A549 (cell line): ENCODE measurements at regions not wholly inside any gene's neighbourhood (a gene's known extent, or its start where the extent isn't known, plus 50 kb on each side); places are given as distances from the start of the nearest gene placed in this dataset.

Experiments used
- CTCF ChIP-seq: fragments of >200 bp; sonication (Bioruptor Twin); formaldehyde crosslinking; IDR thresholded peaks from 3 replicates; pipeline ENCODE4 v1.5.1; 2016
- TF ChIP-seq, protein P1 (sequence below): IDR thresholded peaks from 2 replicates; pipeline ENCODE4 v1.6.1; 2012

GRCh38 chr18:38586327-38586726 is 1020.7 kb upstream of the CELF4 start:
- TF ChIP-seq CTCF, result no peak
- TF ChIP-seq, protein P1, sequence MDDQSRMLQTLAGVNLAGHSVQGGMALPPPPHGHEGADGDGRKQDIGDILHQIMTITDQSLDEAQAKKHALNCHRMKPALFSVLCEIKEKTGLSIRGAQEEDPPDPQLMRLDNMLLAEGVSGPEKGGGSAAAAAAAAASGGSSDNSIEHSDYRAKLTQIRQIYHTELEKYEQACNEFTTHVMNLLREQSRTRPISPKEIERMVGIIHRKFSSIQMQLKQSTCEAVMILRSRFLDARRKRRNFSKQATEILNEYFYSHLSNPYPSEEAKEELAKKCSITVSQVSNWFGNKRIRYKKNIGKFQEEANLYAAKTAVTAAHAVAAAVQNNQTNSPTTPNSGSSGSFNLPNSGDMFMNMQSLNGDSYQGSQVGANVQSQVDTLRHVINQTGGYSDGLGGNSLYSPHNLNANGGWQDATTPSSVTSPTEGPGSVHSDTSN, result no peak
